Effector CD4-positive, alpha-beta T cell (primary cell): ENCODE measurements at regions not wholly inside any gene's neighbourhood (a gene's known extent, or its start where the extent isn't known, plus 50 kb on each side); places are given as distances from the start of the nearest gene placed in this dataset.
"Not testable (repeated sequence)": the region's sequence is repeated elsewhere in the genome, so short reads cannot be mapped to it uniquely, and the experiment has no call there.

Experiments used
- DNase-seq: peaks from one replicate; pipeline ENCODE4 v3.0.0-alpha.2; 2020

- DNase-seq: no peak
These were observed 513.4 kb downstream of the ZNF385D start for GRCh38 chr3:21237638-21238037.

GRCh38 chr3:21235491-21235890 is 515.5 kb downstream of the ZNF385D start:
- DNase-seq: no peak

- no peak for DNase-seq
These were observed 516.1 kb downstream of the ZNF385D start for GRCh38 chr3:21234933-21235332.

GRCh38 chr3:21229426-21230135 is 521.4 kb downstream of the ZNF385D start:
- no peak for DNase-seq

GRCh38 chr3:21226086-21226485 is 524.9 kb downstream of the ZNF385D start:
- no peak for DNase-seq

- DNase-seq: no peak
These were observed 530.1 kb downstream of the ZNF385D start for GRCh38 chr3:21220944-21221343.

GRCh38 chr3:21216598-21216997 is 534.4 kb downstream of the ZNF385D start:
- no peak for DNase-seq

- not testable (repeated sequence) for DNase-seq
These were observed 546.9 kb downstream of the ZNF385D start for GRCh38 chr3:21204122-21204521.

GRCh38 chr3:21195203-21195602 is 555.8 kb downstream of the ZNF385D start:
- DNase-seq: no peak

GRCh38 chr3:21194036-21194435 is 557.0 kb downstream of the ZNF385D start:
- DNase-seq: not testable (repeated sequence)

GRCh38 chr3:21188459-21188858 is 562.6 kb downstream of the ZNF385D start:
- DNase-seq: no peak

GRCh38 chr3:21185816-21186314 is 565.1 kb downstream of the ZNF385D start:
- no peak for DNase-seq

GRCh38 chr3:21174461-21174860 is 576.5 kb downstream of the ZNF385D start:
- DNase-seq: no peak

GRCh38 chr3:21170964-21171363 is 580.0 kb downstream of the ZNF385D start:
- no peak for DNase-seq

- DNase-seq: no peak
These were observed 581.1 kb downstream of the ZNF385D start for GRCh38 chr3:21169948-21170347.

- DNase-seq: no peak
These were observed 582.5 kb downstream of the ZNF385D start for GRCh38 chr3:21168471-21168870.

- no peak for DNase-seq
These were observed 587.1 kb downstream of the ZNF385D start for GRCh38 chr3:21163956-21164355.

GRCh38 chr3:21159543-21159906 is 591.5 kb downstream of the ZNF385D start:
- no peak for DNase-seq

- DNase-seq: no peak
These were observed 592.0 kb downstream of the ZNF385D start for GRCh38 chr3:21158861-21159542.

GRCh38 chr3:21154911-21155310 is 596.1 kb downstream of the ZNF385D start:
- DNase-seq: no peak

GRCh38 chr3:21152555-21152954 is 598.5 kb downstream of the ZNF385D start:
- no peak for DNase-seq

GRCh38 chr3:21142949-21143348 is 608.1 kb downstream of the ZNF385D start:
- DNase-seq: no peak

GRCh38 chr3:21142031-21142430 is 609.0 kb downstream of the ZNF385D start:
- DNase-seq: no peak

- no peak for DNase-seq
These were observed 610.2 kb downstream of the ZNF385D start for GRCh38 chr3:21140785-21141184.
